ENCODE measurements at regions not wholly inside any gene's neighbourhood (a gene's known extent, or its start where the extent isn't known, plus 50 kb on each side); places are given as distances from the start of the nearest gene placed in this dataset.

DNA sequence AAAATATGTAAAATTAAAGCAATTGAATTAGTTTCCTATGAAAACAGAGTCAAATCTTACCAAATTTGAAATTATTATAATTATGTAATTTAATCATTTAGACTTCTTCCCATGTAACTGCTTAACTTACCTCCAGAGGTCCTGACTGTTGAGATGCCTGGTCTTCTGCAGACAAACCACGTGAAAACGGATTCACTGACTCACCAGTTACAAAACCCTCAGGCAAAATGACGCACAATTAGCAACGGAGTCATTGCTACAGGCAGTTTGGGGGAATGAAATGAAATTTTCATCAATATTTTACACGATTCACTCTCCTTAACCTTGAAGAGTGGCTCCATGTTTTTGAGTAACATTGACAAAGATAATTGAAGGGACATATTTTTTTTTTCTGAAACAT, 460.8 kb downstream of the MTRR start:
- TF ChIP-seq, protein P1, sequence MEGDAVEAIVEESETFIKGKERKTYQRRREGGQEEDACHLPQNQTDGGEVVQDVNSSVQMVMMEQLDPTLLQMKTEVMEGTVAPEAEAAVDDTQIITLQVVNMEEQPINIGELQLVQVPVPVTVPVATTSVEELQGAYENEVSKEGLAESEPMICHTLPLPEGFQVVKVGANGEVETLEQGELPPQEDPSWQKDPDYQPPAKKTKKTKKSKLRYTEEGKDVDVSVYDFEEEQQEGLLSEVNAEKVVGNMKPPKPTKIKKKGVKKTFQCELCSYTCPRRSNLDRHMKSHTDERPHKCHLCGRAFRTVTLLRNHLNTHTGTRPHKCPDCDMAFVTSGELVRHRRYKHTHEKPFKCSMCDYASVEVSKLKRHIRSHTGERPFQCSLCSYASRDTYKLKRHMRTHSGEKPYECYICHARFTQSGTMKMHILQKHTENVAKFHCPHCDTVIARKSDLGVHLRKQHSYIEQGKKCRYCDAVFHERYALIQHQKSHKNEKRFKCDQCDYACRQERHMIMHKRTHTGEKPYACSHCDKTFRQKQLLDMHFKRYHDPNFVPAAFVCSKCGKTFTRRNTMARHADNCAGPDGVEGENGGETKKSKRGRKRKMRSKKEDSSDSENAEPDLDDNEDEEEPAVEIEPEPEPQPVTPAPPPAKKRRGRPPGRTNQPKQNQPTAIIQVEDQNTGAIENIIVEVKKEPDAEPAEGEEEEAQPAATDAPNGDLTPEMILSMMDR (conservative IDR thresholded peaks at IDR 0.05 in 1 of 2, IDR thresholded peaks at IDR 0.05 in 1 of 2; ENCODE audit: extremely low read depth in 1 of 2, insufficient read depth in 1 of 2, low read depth in 1 of 2, low read length in 2 of 2): no peak
- TF ChIP-seq EZH2 (IDR thresholded peaks at IDR 0.05; ENCODE audit: borderline replicate concordance, low read length): no peak
